Uterus (tissue), 3 donors: ENCODE measurements at regions not wholly inside any gene's neighbourhood (a gene's known extent, or its start where the extent isn't known, plus 50 kb on each side); places are given as distances from the start of the nearest gene placed in this dataset.

Experiments used
- DNase-seq, 2 donors: peaks; one replicate each; pipeline ENCODE4 v3.0.0-alpha.2; 2019 to 2020
- H3K27ac ChIP-seq, 2 donors: fragments of 200-600 bp; sonication (generic); 1 replicate in 1 of 2; 2 replicates in 1 of 2; pipeline ENCODE4 v1.5.1; 2016 to 2018
- H3K27me3 ChIP-seq, 2 donors: fragments of 200-600 bp; sonication (generic); one replicate each; pipeline ENCODE4 v1.5.1; 2018 to 2019; ENCODE audit warnings: control low read depth in 1 of 2
- H3K36me3 ChIP-seq, 2 donors: fragments of 200-600 bp; sonication (generic); one replicate each; pipeline ENCODE4 v1.5.1; 2019; ENCODE audit warnings: control low read depth in 1 of 2
- H3K4me1 ChIP-seq, 2 donors: fragments of 200-600 bp; sonication (generic); one replicate each; pipeline ENCODE4 v1.5.1; 2018 to 2019; ENCODE audit warnings: control low read depth in 1 of 2
- H3K4me3 ChIP-seq, 2 donors: fragments of 200-600 bp; sonication (generic); 1 replicate in 1 of 2; 2 replicates in 1 of 2; pipeline ENCODE4 v1.5.1; 2018 to 2019; ENCODE audit warnings: mild to moderate bottlenecking in 1 of 2
- H3K9me3 ChIP-seq, 2 donors: fragments of 200-600 bp; sonication (generic); one replicate each; pipeline ENCODE4 v1.5.1; 2019; ENCODE audit warnings: control low read depth in 1 of 2
- POLR2A ChIP-seq, 2 donors: fragments of 450-650 bp; IDR thresholded peaks; one replicate each; pipeline ENCODE4 v1.6.1; 2016; ENCODE audit warnings: antibody characterized with exemption in 2 of 2, mild to moderate bottlenecking in 1 of 2, moderate library complexity in 1 of 2
- intact Hi-C: fragments of 100-400 bp; cut with DNase I; formaldehyde crosslinking; loops from one replicate; pipeline ENCODE4 v1.15.1; 2023; ENCODE audit warnings: low total_unique reads
- TF ChIP-seq, protein P1 (sequence below), 4 experiments: fragments of 200-600 bp in 2 of 4; fragments of 450-650 bp in 2 of 4; sonication (generic) in 2 of 4; IDR thresholded peaks; one replicate each; pipeline ENCODE4 v1.5.1; 2016 to 2019; ENCODE audit warnings: antibody characterized with exemption in 4 of 4, mild to moderate bottlenecking in 2 of 4, moderate library complexity in 1 of 4
- donor health status: DM: yes; HTN: yes; CAD: no.

DNA sequence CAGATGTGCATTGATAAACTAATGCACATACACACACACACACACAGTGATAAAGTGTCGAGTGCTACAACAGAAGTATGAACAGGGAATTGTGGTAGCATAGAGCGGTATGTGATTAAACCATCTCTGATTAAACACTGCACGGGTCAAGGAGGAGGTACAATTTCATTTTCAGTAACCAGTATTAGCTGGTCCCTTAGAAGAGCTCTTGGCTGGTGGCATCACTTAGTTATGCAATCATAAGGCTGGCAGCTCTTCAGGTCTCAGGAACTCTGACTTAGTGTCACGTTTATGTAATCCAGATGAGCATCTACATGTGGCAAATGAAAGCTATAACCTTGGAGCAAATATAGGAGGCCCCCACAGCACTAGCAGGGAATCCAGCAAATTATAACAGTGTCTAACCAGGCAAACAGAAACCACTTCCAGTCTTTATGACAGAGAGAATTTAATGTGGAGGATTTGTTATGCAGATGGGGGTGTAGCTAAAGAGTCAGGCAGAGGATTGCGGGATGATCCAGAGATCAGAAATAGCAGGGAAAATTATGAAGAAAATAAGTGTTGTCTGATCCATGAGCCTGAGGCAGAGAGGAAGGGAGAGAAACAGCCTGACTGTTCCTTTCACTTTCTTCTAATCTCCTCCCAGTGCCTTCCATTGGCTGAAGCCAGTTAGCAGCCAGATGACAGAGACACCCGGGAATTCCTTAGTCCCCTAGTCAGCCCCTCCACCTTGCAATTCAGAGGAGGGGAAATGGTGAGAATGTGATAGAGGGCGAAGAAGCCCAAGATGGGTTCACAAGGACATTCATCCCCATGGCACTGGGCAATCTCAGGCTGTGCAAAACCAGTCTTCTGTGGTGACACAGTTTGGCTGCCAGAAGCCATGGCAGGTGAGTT, 533.1 kb upstream of the TENM4 start:
- no peaks in the 10 kb centered on the region for H3K36me3 ChIP-seq
- H3K9me3 ChIP-seq: no peaks in the 10 kb centered on the region
- H3K4me1 ChIP-seq: no peaks in the 10 kb centered on the region
- TF ChIP-seq POLR2A (IDR thresholded peaks at IDR 0.05): no peak
- TF ChIP-seq, protein P1, sequence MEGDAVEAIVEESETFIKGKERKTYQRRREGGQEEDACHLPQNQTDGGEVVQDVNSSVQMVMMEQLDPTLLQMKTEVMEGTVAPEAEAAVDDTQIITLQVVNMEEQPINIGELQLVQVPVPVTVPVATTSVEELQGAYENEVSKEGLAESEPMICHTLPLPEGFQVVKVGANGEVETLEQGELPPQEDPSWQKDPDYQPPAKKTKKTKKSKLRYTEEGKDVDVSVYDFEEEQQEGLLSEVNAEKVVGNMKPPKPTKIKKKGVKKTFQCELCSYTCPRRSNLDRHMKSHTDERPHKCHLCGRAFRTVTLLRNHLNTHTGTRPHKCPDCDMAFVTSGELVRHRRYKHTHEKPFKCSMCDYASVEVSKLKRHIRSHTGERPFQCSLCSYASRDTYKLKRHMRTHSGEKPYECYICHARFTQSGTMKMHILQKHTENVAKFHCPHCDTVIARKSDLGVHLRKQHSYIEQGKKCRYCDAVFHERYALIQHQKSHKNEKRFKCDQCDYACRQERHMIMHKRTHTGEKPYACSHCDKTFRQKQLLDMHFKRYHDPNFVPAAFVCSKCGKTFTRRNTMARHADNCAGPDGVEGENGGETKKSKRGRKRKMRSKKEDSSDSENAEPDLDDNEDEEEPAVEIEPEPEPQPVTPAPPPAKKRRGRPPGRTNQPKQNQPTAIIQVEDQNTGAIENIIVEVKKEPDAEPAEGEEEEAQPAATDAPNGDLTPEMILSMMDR (IDR thresholded peaks at IDR 0.05): no peak
- intact Hi-C loops: no loop called here
- no peak overlapping the region for H3K27ac ChIP-seq
- DNase-seq: no peak
- no peak overlapping the region for H3K4me3 ChIP-seq
- H3K27me3 ChIP-seq: no peaks in the 10 kb centered on the region

DNA sequence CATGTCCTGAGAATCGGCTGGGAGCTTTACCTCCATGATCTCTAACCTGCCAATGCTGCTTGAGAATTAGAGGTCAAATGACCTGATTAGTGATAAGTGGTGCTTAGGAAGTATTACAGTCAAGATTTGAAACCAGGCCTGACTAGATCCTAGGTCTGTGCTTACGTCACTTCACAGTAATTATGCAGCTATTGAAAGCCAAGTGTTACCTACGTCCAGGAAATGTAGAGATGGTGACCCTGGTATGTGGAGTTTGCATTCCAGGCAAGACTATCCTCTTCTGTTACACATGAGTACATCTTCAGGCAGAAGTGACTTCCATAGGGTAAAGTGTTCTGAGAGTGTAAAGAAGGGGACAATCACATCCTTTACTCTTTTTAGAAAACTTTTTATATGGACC, 530.4 kb upstream of the TENM4 start:
- H3K9me3 ChIP-seq: no peaks in the 10 kb centered on the region
- no peaks in the 10 kb centered on the region for H3K36me3 ChIP-seq
- H3K4me3 ChIP-seq: no peak overlapping the region
- no peaks in the 10 kb centered on the region for H3K27me3 ChIP-seq
- intact Hi-C loops: no loop called here
- no peak overlapping the region for H3K27ac ChIP-seq
- DNase-seq: no peak
- TF ChIP-seq, protein P1 (IDR thresholded peaks at IDR 0.05): no peak
- TF ChIP-seq POLR2A (IDR thresholded peaks at IDR 0.05): no peak
- no peaks in the 10 kb centered on the region for H3K4me1 ChIP-seq

DNA sequence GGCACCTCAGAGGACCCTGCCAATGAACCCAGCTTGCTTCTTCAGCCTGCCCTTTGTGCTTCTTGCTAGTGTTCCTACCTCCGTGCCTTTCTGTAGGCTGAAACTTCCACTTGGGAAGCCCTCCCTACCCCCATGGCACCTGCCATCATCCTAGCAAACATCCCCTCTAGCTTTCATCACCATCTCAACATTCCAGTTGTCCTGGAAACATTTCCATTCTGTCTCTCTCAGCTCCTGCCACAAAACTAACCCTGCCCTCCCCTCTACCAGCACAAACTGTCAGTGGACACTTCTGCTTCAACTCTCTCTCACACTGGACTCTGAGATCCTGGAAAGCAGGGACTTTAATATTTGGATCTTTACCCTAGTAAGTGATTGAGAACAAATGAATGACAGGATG, 525.8 kb upstream of the TENM4 start:
- Histone ChIP-seq H3K27me3 (no peaks in the 10 kb centered on the region), H3K36me3 (no peaks in the 10 kb centered on the region), H3K4me1 (no peaks in the 10 kb centered on the region), H3K4me3 (no peak overlapping the region), H3K9me3 (no peaks in the 10 kb centered on the region), H3K27ac (no peak overlapping the region)
- no peak for TF ChIP-seq POLR2A (IDR thresholded peaks at IDR 0.05)
- TF ChIP-seq, protein P1 (IDR thresholded peaks at IDR 0.05): no peak
- no peak for DNase-seq
- intact Hi-C loops: no loop called here

DNA sequence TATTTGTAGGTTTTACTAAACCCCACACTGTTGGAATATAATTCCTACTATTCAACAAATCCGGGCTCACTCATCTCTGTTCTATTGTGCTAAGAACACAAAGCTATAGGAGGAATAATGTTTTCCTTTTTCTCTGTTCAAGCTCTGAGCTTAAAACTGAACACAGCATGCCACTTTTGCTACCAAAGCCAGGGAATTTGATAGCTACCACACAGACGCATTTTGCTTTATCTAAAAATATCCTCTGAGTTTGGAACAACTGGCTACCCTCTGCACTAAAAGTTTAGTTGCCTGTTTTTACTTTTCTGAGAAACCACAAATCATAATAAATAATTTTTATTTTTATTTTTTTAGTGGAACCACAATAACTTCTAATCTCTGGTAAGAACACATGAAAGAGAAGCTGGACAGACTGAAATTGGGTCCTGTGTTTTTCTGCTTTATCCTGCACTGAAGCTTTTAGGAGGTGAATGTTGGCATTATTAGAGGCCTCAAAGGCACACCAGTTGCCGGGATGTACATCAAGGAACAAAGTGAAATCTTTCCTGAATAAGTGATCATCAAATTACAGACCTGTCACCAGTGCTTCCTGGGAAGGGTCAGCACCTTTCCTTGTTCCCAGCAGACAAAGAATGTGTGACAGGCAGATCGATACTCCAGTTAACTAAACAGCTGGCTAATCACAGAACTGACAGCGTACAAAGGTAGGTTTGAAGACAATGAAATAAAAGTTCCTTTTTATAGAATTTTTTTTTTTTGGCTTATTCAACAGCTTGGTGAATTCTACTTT, 523.2 kb upstream of the TENM4 start:
- TF ChIP-seq, protein P1 (IDR thresholded peaks at IDR 0.05): no peak
- no peak for TF ChIP-seq POLR2A (IDR thresholded peaks at IDR 0.05)
- no peak overlapping the region for H3K4me3 ChIP-seq
- H3K9me3 ChIP-seq: peaks cover 0 to 3% of the 10 kb centered on the region in 2 donors
- intact Hi-C loops: no loop called here
- H3K27ac ChIP-seq: no peak overlapping the region
- no peak for DNase-seq
- no peaks in the 10 kb centered on the region for H3K36me3 ChIP-seq
- H3K4me1 ChIP-seq: no peaks in the 10 kb centered on the region
- H3K27me3 ChIP-seq: no peaks in the 10 kb centered on the region

DNA sequence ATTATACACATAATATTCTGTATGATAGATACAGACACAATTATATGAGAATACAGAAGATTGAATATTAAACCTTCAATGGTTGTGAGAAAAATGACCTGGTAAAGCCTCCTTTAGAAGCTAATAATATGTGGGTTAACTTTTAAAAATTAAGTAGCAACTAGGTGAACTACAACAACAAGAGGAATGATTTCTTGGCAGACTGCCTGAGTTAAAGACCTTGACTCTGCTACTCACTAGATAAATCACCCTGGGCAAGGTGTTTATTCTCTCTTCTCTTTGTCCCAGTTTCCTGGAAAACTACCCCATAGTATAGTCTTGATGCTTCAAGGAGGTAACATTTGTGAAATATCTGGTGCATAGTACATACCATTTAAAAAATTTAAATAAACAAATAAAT, 519.6 kb upstream of the TENM4 start:
- Histone ChIP-seq H3K4me1 (no peaks in the 10 kb centered on the region), H3K4me3 (no peak overlapping the region), H3K27me3 (no peaks in the 10 kb centered on the region), H3K27ac (no peak overlapping the region), H3K9me3 (peaks cover 0 to 3% of the 10 kb centered on the region in 2 donors), H3K36me3 (no peaks in the 10 kb centered on the region)
- no peak for TF ChIP-seq POLR2A (IDR thresholded peaks at IDR 0.05)
- TF ChIP-seq, protein P1 (IDR thresholded peaks at IDR 0.05): no peak
- intact Hi-C loops: no loop called here
- no peak for DNase-seq
